GM12878 (cell line): ENCODE measurements at regions not wholly inside any gene's neighbourhood (a gene's known extent, or its start where the extent isn't known, plus 50 kb on each side); places are given as distances from the start of the nearest gene placed in this dataset.

Experiments
- ATF2 ChIP-seq: IDR thresholded peaks from 2 replicates; pipeline ENCODE4 v1.6.1; 2012; ENCODE audit warnings: low read length, inconsistent platforms
- BCL3 ChIP-seq: IDR thresholded peaks from 2 replicates; pipeline ENCODE4 v1.6.1; 2011; ENCODE audit warnings: borderline replicate concordance, low read depth, mild to moderate bottlenecking, moderate library complexity, low read length; ENCODE audit not compliant: insufficient read depth, poor library complexity, severe bottlenecking
- BMI1 ChIP-seq: fragments of 450-650 bp; IDR thresholded peaks from 2 replicates; pipeline ENCODE4 v1.6.1; 2016; ENCODE audit warnings: mild to moderate bottlenecking, moderate library complexity, borderline replicate concordance
- CREB1 ChIP-seq: IDR thresholded peaks from 2 replicates; pipeline ENCODE4 v1.6.1; 2012; ENCODE audit warnings: low read depth, mild to moderate bottlenecking, inconsistent platforms
- EED ChIP-seq: sonication (generic); IDR thresholded peaks from 2 replicates; pipeline ENCODE4 v1.6.1; 2016; ENCODE audit warnings: antibody characterized with exemption, low read depth
- ESRRA ChIP-seq: IDR thresholded peaks from 2 replicates; pipeline ENCODE4 v1.6.1; 2012; ENCODE audit warnings: mild to moderate bottlenecking, low read length, improper control_type of control experiment
- GABPA ChIP-seq: IDR thresholded peaks from 2 replicates; pipeline ENCODE4 v1.6.1; 2014; ENCODE audit warnings: antibody characterized with exemption, low read depth, mild to moderate bottlenecking, inconsistent platforms
- JUNB ChIP-seq: IDR thresholded peaks from 2 replicates; pipeline ENCODE4 v1.6.1; 2016; ENCODE audit warnings: antibody characterized with exemption, mild to moderate bottlenecking
- MEF2B ChIP-seq: fragments of 450-650 bp; IDR thresholded peaks from 2 replicates; pipeline ENCODE4 v1.6.1; 2018; ENCODE audit warnings: mild to moderate bottlenecking, moderate library complexity; ENCODE audit not compliant: partially characterized antibody, poor library complexity, severe bottlenecking
- NFXL1 ChIP-seq: fragments of 450-650 bp; IDR thresholded peaks from 2 replicates; pipeline ENCODE4 v1.6.1; 2017; ENCODE audit warnings: antibody characterized with exemption, mild to moderate bottlenecking, borderline replicate concordance
- PAX5 ChIP-seq: IDR thresholded peaks from 2 replicates; pipeline ENCODE4 v1.6.1; 2011; ENCODE audit warnings: low read depth, low read length, borderline replicate concordance
- POLR2AphosphoS2 ChIP-seq: IDR thresholded peaks from 2 replicates; pipeline ENCODE4 v1.6.1; 2011; ENCODE audit warnings: low read depth, mild to moderate bottlenecking, low read length, improper control_type of control experiment, moderate library complexity
- PRDM15 ChIP-seq: fragments of 450-650 bp; formaldehyde crosslinking; IDR thresholded peaks from 2 replicates; pipeline ENCODE4 v1.4.0; 2020; ENCODE audit warnings: mild to moderate bottlenecking, moderate library complexity
- RELA ChIP-seq: fragments of 450-650 bp; IDR thresholded peaks from 2 replicates; pipeline ENCODE4 v1.8.0; 2014; ENCODE audit warnings: borderline replicate concordance; ENCODE audit not compliant: partially characterized antibody
- SMARCA5 ChIP-seq: fragments of 450-650 bp; IDR thresholded peaks from 2 replicates; pipeline ENCODE4 v1.6.1; 2017; ENCODE audit warnings: mild to moderate bottlenecking
- SUPT20H ChIP-seq: IDR thresholded peaks from 2 replicates; pipeline ENCODE4 v1.6.1; 2011; ENCODE audit warnings: low read depth, mild to moderate bottlenecking, low read length, moderate library complexity, borderline replicate concordance; ENCODE audit not compliant: control insufficient read depth
- TBL1XR1 ChIP-seq: IDR thresholded peaks from 2 replicates; pipeline ENCODE4 v1.6.1; 2012; ENCODE audit warnings: low read depth, low read length, improper control_type of control experiment
- ZNF24 ChIP-seq: fragments of 450-650 bp; IDR thresholded peaks from 2 replicates; pipeline ENCODE4 v1.6.1; 2017; ENCODE audit warnings: antibody characterized with exemption, mild to moderate bottlenecking

GRCh38 chr6:22081709-22082108 is 215.1 kb downstream of the PRL start (continued):
- TF ChIP-seq ZNF24 (peak; percentile 96), CREB1 (no peak), ATF2 (peak; percentile 53; the same call in 1 of the 2 replicates), PAX5 (peak; percentile 89), NFXL1 (no peak), BMI1 (0 out of 2 replicates have a peak, but pooled peaks have one; percentile 38), EED (peak; percentile 43; the same call in 1 of the 2 replicates), PRDM15 (CRISPR knock-in tag) (no peak), RELA (no peak), JUNB (peak; percentile 81), TBL1XR1 (0 out of 2 replicates have a peak, but pooled peaks have one; percentile 32), BCL3 (peak; percentile 52), POLR2AphosphoS2 (no peak), GABPA (no peak), ESRRA (no peak), MEF2B (peak; percentile 62), SUPT20H (no peak), SMARCA5 (no peak)
